DMS 273 (cell line): ENCODE measurements at regions not wholly inside any gene's neighbourhood (a gene's known extent, or its start where the extent isn't known, plus 50 kb on each side); places are given as distances from the start of the nearest gene placed in this dataset.
A peak's percentile ranks its signal among the peaks of the same experiment; 100 is the strongest.
"Not testable (repeated sequence)": the region's sequence is repeated elsewhere in the genome, so short reads cannot be mapped to it uniquely, and the experiment has no call there.

ENCODE experiments used
- DNase-seq: peaks from one replicate; lab custom pipeline; 2025; ENCODE audit not compliant: unreplicated experiment; lab: John Stamatoyannopoulos, UW

DNA sequence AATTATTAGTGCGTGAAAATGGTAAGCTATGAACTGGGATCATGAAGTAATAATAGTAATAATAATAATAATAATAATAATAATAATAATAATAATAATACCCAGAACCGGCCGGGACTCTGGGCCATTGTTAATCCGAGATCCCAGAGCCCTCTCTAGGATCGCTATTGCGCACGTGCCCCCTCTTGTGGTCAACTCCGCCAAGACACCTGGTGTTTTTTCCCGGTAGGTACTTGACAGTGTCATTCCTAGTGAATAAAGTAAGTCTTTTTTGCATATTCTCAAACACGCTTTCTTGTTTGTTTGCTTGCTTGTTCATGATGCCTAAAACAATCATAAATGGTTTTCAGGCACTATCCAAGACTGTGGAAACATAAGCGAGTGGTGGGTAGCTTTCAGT lies 513.7 kb downstream of the RPIA start:
- peak; percentile 49 for DNase-seq

DNA sequence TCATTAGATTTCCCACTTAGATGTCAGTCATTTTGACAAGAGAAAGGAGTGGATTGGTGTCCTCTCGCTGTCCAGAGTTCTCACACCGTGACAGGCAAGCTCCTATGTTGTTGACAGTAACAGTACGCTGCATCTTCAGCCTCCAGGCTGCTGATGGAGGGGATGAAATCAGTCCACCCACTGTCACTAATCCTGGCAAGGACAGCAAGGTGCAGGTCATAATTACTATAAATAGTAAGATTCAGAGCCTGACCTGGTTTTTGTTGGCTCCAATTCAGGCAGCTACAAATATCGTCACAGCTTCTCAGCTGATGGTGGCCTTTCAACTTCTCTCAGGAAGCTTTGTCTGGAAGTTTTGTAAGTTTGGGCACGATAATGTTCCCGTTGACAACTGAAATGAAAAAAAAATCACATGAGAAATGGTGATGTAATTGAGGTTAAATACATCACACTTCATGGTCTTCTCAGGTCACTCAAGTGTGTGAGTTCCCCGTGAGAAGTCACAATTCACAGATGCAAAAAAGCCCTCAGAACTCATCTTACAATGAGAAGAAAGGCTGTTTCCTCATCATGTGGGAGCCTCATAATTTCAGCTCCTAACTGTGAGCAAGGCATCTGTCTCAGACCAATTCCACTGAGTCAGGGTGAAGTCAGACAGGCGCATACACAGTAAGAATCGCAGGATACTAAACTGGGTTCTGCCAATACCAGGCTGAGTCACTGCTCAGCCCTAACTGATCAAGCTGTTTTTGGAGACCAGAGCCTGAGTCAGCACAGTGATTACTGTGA lies 516.9 kb downstream of the RPIA start:
- not testable (repeated sequence) for DNase-seq

DNA sequence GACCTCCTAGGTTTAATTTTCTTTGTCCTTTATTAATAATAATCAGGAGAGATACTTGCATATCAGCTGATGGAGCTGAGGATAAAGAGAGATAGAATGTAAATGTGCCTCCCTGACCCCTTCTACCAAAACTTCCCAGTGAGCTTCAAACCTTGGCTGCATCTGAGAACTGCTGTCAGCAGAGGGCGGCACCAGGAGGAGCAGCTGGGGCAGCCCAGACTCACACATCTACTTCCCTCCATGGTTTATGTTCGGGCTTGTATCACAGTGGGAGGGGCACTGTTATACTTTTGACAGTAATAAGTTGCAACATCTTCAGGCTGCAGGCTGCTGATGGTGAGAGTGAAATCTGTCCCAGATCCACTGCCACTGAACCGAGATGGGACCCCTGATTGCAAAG lies 521.7 kb downstream of the RPIA start:
- peak; percentile 18 for DNase-seq

DNA sequence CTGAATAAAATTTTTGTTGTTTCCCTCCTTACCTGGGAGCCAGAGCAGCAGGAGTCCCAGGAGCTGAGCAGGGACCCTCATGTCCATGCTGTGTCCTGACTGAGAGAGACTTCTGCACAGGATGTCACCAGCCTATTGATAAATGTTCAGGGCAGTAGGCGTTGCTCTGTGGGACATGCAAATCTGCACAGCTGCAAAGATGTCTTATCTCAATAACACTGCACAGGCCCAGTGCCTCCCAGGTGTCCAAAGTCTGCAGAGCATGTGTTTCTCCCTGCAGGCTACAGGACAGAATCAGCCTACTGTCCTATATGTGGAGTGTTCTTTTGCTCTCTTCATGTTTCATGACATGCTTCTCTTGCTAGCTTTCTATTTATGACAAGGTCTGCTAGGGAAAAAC lies 522.3 kb downstream of the RPIA start:
- DNase-seq: not testable (repeated sequence)

DNA sequence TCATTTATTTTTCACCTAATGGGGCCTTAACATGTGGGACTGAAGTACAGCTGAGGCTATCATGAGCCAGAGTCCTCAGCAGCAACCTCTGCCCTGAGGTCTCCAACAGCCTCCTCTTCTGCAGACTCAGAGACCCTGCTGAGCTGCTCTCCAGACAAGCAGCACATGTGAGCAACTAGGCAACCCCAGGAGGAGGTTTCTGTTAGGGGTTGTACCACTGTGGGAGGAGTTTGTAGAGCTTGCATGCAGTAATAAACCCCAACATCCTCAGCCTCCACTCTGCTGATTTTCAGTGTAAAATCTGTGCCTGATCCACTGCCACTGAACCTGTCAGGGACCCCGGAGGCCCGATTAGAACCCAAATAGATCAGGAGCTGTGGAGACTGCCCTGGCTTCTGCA lies 530.0 kb downstream of the RPIA start:
- not testable (repeated sequence) for DNase-seq

DNA sequence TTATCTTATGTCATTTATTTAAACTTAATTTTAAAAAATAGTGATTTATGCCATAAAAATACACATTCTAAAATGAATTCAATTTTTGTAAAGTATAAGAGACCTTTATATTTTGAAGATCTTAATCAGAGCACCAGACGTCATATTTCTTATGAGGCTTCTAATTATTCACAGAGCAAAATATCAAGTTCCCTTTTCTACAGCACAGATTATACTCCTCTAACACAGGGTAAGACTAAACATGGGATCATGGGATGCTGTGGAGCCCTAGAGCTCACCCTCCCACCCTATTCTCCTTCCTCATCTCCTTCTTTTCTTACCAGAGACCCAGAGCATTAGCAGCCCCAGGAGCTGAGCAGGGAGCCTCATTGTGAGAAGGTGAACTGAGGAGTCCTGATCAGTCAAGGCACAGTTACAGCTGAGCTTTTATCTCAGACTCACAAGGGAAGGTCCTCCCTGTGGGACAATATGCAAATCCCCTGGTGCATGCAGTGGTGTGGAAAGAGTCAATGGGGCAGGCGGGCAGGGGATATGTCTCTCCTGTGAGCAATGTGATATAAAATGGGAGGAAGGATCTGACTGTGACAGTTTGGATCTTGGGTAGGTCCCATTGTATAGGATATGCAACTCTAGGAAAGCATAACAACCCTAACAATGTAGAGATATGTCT lies 530.7 kb downstream of the RPIA start:
- DNase-seq: not testable (repeated sequence)

DNA sequence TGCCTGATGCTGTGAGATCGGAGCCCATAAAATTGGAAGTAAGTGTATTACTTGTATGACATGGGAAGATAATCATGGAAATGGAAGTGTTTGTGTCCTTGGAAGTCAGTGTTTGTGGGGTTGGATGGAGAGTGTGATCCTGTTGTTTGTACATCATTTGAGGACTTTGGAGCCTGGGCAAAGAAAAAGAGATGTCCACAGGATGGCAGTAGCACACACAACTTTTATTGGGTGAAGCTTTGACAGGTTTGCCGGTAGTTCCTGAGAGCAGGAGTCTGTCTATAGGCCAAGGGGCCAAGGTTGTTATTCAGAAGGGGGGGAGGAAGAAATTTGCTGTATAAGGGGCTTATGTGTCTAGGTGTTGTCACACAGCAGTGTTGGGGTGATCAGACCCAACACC lies 533.3 kb downstream of the RPIA start:
- DNase-seq: not testable (repeated sequence)

DNA sequence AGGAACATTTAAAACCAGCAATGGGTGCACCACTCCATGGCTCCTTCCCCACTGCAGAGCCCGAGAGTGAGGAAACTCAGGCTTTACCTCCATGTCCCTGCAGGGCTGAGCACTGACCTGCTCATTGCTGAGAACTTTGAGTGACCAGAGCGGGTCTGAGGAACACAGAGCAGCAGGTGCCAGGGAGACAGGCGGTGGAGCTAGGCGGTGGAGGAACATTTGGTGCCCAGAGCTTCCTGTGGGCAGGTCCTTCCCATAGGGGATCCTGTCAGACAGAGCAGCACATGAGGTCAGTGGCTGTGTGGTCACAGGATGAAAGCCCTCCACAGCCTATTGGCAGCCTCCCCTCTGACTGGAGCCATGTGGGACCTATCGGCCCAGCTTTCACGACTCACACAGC lies 538.5 kb downstream of the RPIA start:
- not testable (repeated sequence) for DNase-seq

DNA sequence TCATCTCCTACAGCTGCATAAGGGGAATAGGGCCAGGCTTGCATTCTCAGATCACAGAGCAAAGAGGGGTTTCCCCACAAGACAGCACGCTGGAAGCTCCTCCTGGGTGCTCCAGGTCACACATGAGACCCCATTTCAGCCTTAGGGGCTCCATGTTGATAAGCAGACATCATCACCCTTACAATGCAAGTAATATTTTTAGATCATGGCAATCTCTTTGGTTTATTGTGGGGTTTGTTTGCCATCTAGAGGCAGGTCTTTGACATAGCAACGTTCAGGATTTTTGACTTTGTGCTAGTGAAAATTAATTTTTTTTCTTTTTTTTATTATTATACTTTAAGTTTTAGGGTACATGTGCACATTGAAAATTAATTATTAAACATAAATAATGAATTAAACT lies 539.8 kb downstream of the RPIA start:
- not testable (repeated sequence) for DNase-seq

DNA sequence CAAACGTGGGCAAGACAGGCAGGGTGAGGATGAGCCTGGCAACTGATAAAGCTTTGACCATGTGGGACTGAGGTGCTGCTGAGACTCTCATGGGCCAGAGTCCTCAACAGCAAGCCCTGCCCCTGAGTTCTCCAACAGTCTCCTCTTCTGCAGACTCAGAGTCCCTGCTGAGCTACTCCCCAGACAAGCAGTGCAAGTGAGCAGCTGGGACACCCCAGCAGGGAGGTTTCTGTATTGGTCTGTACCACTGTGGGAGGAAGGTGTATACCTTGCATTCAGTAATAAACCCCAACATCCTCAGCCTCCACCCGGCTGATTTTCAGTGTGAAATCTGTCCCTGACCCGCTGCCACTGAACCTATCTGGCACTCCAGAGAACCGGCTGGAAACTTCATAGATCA lies 542.5 kb downstream of the RPIA start:
- DNase-seq: not testable (repeated sequence)

DNA sequence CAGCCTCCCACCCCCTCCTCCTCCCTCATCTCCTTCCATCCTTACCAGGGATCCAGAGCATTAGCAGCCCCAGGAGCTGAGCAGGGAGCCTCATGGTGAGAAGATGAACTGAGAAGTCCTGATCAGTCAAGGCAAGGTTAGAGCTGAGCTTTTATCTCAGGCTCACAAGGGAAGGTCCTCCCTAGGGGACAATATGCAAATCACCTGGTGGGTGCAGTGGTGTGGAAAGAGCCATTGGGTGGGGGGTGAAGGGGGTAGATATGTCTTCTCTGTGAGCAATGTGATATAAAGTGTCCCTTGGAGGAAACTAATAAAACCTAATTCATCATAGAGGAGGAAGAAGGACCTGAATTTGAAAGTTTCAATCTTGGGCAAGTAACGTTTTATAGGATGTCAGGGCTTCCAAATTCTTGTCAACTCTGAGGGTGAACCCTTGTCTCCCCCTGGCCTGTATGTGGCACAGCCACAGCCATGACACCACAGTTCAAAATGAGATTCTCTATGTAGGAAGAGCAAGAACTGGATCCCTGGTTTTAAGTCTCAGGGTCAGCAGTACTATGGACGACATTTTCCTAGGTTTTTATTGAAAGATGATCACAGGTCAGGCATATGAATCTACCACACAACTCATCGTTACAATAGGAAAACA lies 543.5 kb downstream of the RPIA start:
- DNase-seq: not testable (repeated sequence)

DNA sequence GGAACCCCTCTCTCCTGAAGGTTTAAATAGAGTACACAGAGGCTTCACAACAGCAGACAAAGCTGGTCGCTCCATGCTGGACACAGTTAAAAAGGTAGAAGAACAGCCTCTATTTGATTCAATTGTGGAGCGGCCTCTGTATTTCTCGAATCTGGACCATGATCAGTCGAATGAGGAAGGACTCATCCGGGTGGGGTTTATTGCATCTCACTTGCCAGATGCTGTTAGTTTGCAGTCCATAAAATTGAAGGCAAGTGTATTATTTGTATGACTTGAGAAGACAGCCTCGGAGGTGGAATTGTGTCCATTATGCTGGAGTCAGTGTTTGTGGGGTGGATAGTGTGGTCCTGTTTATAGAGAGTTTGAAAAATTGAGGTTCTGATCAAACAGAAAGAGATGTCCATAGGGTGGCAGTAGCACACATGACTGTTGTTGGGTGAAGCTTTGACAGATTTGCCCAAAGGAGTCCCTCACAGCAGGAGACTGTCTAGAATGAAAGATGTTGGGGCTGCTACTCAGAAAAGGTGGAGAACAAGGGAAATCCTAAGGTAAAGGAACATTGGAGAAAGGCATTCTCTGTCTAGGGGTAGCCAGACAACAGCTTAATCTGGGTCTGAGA lies 545.5 kb downstream of the RPIA start:
- not testable (repeated sequence) for DNase-seq

DNA sequence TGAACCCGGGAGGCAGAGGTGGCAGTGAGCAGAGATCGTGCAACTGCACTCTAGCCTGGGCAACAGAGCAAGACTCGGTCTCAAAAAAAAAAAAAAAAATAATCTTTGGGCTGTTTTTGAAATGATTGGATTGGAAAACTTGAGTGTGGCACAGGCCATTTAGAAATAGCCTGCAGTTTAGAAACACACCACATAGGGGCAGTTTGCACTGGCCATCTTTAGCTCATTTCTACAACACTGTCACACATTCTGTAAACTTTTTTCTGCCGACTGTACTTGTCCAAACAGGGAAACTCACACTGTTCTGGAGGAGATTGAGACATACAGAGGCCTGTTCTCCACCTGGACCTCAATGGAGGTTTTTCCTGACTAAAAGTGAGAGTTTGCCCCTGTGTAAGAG lies 546.3 kb downstream of the RPIA start:
- not testable (repeated sequence) for DNase-seq

DNA sequence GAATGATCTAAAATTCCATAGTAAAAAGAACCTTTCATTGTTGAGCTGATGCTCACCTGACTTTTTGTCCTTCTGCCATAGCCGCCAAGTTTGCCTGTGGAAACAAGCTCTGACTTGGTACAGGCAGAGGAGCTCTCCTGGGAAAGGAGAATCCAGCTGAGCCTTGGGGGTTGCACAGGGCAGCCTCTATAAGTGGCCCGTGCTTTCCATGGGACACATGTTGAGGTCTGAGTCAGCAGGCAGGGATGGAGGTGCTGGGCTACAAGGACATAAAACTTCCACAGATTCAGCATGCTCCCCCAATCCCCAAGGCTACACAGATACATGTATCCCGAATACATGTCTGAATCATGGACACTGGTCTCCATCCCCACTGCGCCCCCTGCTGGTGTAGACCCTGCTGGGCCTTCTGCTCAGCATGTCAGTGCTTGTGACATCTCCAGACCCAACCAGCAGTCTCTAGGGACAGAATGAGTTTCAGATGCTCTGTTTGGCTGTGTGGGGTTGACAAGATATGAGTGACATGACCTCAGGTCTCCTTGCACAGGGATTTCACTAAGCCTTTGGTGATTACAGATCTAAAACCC lies 551.7 kb downstream of the RPIA start:
- DNase-seq: not testable (repeated sequence)

DNA sequence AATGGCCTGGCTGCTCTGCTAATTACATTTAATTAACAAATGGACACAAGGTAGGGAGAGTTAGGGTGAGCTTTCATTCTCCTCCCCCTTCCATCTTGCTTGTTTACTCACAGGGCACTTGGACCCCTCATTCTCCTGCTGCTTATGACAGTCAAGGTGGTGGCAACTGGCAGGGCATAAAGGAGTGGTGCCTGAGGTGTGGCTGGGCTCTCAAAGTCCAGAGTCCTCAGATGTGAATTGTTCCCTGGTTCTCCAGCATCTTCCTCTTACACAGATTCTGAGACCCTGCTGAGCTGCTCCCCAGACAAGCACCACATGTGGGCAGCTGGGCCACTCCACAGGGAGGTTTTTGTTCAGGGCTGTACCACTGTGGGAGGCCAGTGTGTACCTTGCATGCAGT lies 552.9 kb downstream of the RPIA start:
- DNase-seq: not testable (repeated sequence)

DNA sequence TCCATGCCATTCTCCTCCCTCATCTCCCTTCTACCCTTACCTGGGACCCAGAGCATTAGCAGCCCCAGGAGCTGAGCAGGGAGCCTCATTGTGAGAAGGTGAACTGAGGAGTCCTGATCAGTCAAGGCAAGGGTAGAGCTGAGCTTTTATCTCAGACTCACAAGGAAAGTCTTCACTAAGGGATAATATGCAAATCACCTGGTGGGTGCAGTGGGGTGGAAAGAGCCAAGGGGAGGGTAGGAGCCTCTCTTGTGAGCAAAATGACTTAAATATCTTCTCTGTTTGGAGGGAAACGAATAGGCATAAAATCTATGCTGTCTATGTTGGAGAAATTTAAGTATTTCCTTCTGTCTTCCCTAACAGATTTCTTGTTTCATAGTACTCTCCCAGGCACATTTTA lies 554.0 kb downstream of the RPIA start:
- DNase-seq: not testable (repeated sequence)

DNA sequence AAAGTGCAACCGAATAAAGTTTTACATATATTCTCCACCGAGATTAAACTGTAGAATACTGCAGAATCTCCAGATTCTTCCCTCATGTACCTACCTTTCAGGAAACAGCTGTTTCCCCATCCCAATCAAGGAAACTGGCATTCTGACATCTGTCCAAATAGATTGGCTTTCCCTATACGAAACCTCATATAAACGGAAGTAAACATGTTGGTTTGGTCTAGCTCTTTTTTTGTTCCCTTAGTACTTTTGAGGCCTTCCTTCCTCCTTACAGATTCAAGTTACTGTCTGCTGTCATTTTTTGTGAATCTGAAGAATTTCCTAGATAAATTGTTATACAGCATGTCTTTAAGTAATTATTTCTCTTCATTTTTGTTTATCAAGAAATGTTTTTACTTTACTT lies 554.6 kb downstream of the RPIA start:
- DNase-seq: not testable (repeated sequence)

DNA sequence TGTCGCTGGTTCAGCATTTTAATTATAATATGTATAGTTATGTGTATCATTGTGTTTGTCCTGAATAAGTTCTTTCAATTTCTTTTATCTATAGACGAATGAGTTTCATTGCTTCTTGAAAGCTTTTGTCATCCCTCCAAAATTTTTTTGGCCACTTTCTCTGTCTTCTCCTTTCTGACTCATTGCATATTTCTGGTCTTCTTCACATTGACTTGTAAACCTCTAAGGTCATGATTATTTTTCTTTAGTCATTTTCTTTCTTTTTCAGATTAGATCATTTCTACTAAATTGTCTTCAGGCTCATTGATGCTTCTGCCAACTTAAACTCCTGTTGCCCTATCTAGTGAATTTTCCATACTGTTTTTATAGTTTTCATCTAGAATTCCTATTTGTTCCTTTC lies 555.1 kb downstream of the RPIA start:
- DNase-seq: not testable (repeated sequence)

DNA sequence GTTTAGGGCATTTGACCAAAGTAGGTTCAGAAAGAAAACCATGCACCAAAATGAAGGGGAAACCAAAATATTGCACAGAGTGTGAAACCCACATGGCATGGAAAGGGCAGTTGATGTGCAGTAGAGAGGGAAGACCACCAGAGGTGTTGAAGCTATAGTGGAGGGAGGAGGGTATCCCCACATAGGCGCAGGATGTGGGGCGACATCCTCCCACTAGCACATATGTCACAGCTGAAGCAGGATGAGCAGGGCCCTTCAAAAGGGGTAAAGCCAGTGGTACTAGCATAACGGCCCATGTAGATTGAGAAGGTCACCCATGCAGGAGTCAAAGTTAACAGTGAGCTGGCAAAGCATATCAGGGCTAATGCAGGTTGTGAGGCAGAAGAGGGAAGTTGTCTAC lies 563.5 kb downstream of the RPIA start:
- DNase-seq: not testable (repeated sequence)

DNA sequence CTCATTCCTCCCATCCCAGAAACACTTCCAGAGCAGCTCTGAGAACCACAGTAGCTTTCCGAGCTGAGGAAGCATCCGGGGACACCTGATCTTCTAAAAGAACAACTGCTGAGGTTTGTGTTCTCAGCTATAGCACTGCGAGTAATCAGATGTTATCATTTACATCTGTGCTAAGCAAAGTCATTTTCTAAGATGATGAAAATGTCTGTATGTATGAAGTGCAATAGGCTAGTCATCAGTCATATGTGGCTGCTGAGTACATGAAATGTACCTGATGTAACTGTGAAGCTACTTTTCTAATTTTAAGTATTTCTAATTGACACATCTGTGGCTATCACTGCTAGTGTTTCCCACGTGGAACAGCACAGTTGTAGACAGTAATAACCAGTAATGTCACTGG lies 582.0 kb downstream of the RPIA start:
- not testable (repeated sequence) for DNase-seq

DNA sequence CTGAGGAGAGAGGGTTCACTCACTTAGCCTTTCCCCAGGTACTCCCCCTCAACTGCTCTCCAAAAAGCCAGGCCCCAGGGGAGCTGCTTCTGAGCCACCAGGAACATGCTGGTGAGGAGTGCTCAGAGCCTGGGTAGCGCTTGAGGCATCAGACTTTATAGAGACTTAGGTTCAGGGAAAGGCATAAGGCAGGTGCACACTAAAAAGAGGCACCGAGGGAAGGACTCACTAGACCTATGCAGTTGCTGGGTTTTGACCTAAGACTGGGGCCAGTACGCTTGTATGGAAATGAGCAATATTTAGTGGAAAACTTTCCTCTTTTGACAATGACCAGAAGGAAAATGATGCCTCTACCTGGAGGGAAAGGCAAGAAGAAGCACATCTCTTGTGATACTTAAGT lies 589.1 kb downstream of the RPIA start:
- DNase-seq: not testable (repeated sequence)
